Amygdala (tissue), 56 donors: ENCODE measurements at regions not wholly inside any gene's neighbourhood (a gene's known extent, or its start where the extent isn't known, plus 50 kb on each side); places are given as distances from the start of the nearest gene placed in this dataset.

Experiments
- DNase-seq, 56 donors: peaks; one replicate each; lab custom pipeline; 2025; lab: John Stamatoyannopoulos, UW

DNA sequence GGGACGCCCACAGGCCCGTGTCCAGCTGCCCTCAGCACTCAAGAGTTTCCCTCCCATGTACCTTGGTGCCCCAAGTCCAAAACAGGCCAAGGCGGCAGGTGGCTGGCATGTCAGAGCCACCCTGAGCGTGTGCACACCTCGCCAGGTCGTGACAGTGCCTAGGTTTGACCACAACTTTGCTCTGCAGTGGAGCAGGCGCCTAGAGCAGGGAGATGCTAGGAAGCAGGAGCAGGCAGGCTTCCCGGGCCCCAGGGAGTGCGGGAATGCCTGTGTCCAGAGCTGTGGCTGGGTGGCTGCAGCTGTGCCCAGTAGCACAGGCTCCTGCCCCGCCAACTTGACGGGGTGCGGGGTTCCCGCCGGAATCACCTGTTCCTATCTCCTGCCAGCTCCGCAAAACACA lies 380.8 kb upstream of the IMPG1 start:
- DNase-seq, result no peak

DNA sequence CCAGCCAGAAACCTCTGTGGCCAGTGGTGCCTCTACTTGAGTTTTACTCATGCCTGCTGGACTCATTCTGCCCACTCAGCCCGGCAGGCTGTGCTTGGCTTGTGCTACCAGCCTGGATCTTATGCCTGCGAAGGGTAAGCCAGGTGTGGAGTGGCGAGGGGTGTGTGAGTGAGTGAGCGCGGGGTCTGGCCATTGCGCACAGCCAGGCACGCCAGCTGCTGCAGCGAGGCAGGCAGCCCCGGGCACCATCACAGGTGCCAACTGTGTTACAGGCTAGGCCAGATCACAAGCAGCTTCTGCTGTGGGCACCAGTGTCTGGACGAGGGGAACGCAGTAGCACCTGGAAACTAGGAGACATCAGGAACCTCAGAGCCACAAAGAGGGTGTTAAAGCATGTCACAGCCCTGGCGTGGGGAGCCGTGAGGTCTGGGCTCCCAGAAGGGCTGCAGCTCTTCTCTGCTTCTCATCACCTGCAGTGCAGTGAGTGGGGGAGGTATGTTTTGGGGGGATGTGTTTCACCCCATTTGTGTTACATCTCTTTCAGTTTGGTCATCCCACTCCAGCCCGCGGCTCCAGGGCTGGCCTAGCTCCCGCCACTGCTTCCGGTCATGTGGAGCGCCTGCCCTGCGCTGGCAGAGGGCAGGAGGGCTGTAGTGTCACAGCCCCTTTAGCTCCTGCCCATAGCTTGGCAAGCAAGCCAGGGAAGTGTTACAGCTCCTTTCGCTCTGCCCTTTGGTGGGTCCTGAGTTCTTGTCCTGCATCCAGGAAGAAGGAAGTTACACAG lies 379.7 kb upstream of the IMPG1 start:
- no peak for DNase-seq

DNA sequence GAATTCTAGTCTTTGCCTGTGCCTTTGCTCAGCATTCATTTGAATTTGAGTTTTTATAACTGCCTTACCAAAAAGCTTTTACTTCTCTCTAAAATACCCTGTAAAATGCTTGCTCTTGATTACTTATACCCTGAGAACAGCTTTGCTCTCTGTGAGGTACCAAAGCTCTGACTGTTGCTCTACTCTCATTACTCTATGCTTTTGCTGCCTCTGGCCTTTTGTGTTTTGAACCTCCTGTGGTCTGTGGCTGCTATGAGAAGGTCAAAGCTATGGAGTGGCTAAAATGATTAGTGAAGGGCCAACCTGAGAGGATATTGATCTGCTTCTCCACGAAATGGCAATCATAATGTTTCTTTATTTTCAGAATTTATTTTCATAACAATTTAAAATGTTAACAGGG lies 375.6 kb upstream of the IMPG1 start:
- DNase-seq, result no peak

DNA sequence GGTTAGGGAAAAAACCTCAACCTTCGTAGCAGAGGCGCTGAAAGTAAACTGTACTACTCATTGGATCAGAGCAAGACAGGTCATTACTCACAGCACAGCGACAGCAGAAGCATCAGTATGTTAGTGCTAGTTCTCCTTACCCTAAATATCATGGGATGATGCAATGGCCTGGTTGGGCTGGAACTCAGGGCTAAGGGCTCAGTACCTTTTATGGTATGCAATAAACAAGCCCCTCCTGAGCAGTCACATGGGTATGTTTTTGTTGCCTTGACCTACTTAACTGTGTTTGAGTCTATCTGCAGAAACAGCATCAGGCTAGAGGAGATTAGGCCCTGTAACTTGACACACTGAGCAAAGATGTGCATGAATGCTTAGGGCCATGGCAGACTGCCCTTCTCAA lies 369.4 kb upstream of the IMPG1 start:
- no peak for DNase-seq

DNA sequence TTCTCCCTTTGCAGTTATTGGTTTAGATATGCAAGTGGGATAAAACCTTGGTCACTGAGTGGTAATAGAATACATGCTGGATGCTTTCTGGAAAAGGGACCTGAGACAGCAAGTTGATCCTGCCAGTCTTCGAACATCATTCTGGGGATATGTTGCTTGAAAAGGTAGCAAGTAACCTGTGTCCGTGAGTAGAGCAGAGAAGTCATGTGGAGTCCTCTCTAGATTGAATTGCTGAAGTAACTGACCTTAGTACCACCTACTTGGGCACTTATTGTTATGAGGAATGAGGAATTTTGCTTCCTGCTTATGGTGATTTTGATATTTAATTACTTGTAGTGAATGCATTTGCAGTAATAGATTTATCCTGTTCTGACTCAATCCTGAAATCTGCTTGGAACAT lies 367.3 kb upstream of the IMPG1 start:
- no peak for DNase-seq

DNA sequence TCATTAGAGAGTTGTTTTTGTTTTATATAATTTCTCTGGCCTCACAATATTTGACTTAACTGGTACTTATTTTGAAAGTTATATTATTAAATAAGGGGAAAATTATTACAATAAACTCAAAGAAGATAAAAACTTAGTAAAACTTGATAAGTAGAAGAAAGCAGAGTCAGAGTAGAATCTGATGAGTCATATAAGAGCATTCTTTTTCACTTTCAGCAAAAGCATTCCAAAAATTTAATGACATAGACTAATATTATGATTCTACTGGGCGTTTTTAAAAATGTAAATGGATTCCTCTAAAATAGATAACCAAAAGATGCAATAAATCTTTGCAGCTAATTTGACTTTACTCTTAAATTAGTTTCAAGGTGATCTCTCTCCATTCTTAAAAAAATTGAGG lies 366.3 kb upstream of the IMPG1 start:
- no peak for DNase-seq

DNA sequence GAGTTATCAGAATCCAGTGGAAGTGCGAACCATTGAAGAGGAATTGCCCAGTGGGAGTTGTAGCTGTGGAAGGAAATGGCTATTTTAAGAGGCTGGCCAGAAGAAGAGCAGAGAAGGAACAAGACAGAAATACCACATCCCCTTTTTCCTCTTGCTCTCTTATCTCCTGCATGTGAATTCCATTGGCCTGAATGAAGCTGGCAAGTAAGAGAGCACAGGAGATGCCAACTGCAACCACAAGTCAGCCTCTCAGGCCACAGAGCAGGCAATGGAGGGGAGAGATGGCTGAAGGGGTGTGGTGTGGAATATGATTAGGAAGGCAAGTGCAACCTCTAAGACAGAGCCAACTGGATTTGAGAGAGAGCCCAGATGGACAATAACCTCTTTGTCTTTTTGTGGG lies 362.7 kb upstream of the IMPG1 start:
- DNase-seq, result no peak

DNA sequence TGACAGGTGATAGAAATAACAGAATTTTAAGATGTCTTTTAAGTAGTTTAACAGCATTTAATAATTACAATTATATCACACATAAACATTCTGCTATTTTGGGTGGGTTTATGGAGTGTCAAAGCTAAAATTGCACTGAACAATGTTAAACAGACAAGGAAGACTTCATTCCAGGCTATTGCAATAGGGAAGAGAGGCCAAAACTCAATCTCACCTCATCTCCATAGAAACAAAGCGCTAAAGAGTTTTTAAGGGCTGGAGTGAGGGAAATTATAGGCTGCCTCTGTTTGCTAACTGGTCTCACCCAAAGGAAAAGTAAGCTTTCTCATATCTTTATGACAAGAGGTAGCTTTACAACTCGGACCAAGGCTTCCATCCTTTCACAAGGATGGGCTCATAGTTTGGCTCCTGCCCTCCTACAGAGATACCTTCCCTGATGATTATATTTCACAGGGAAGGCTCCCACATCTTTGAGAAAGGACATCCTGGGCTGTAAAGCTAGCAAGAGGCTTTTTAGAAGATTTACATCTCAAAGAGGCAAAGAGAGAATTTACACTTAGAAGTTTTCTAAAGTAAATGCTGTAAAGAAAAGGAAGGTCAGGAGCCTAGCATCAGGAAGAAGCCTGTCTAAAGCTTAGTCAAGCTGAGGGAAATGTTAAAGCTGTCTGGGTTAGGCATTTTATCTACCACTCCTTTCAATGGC lies 350.2 kb upstream of the IMPG1 start:
- no peak for DNase-seq

DNA sequence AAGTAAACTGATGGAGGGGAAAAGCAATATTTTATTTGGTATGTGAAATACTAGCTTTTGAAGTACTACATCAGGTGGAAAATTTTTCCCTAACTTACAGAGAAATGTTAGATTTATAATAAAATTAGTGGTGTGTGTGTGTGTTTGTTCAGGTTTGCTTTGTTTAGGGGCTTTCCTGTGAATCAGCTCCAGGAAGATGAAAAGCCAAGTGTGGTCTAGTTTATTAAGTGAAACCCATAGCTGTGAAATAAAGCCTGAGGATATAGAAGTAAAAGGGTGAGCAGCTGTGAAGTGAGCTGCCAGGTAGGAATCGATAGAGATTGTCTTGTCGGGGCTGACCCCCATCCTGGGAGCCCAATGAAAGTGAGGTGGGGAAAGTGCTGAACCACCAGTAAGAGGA lies 347.6 kb upstream of the IMPG1 start:
- DNase-seq, result no peak

DNA sequence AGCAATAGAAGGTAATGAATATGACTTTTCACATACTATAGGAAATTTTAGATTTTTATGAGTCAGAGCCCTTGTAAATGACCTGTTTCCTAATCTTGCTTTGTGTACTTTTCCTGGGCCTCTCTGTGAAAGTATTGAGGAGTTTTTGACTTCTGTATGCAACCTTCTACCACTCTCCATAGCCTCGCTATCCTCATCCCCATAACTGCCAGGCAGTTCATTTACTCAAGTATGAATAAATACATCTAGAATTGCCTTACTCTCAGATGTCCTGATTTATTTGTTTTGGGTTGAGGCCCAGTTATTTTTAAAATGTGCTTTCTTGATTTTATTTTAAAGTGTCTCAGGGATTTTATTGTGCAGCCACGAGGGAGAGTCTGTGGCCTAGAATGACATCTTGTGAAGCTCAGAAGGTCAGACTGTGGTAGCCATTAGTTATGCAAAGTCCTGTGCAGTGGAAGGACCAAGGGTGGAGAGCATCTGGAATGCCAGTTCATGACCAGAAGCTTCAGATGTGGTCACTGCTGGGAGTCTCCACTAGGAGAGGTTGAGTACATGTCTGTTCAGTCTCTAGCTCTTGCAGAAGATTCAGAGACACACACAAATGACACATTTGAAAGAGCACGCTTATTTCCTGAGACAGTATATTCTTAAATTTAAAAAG lies 346.2 kb upstream of the IMPG1 start:
- DNase-seq, result no peak

DNA sequence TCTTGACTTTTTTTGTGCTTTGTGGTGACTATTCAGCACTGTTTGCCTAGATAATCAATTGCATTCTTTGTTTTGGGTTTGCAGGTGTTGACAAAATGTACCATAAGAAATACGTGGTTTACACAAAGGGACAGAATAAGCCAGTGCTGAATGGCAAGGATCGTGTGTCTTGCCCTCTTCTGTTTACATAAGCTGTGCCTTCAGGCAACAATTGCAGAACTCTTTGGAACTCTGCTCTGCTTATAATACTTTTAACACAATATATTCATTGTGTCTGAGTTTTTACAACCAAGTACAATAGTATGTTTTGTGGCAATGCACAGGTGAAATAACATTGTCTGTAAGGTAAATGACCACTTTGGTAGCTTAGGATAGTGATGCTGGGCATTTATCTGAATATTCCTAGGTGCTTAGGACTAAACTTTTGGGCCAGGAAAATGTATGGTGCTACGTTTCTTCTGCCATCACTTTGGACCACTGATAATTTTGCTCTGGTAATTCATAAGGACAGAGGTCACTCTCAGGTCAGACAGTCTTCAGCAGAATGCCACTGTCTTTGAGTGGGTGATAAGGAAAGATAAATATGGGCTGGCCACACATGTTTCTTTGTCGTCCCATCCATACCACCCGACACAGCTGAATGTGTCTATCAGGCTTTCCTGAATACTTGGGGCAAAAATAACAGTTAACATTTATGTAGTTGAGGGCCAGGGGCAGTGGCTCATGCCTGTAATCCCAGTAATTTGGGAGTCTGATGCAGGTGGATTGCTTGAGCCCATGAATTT lies 344.6 kb upstream of the IMPG1 start:
- DNase-seq, result no peak

DNA sequence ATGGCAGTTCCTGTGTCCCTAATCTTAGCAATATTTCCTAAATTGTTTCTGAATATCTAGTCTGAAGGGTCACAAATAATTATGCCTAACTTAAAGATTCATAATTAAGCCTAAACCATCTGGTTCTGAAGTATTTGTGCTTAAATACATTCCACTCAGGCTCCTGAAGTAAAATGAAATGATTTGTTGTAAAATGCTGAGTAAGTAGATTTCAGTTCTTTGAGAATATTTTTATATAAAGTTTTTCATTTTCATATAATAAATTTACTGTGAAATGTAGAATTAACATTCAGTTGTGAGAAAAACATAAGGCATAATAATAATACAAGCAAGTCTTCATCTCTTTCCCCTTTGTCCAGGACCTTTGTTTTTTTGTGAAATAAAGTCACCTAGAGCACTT lies 330.6 kb upstream of the IMPG1 start:
- DNase-seq, result no peak

DNA sequence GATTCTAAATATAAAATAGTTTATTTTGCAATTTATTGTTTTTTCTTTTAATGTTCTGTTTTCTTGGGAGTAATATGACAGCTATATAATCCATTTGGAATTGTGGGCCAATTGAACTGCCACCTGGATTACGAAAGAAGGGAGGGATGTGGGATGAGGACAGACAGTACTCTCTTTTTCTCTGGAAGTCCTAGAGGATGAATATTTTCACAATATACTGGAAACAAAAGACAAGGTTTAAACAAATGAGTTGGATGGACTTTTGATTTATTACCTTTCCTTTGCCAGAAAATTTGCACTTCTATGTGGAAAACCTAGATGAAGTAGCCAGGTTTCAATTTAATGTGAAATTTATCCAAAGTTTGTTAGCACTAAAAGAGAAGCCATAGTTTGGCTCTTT lies 325.5 kb upstream of the IMPG1 start:
- DNase-seq, result no peak

DNA sequence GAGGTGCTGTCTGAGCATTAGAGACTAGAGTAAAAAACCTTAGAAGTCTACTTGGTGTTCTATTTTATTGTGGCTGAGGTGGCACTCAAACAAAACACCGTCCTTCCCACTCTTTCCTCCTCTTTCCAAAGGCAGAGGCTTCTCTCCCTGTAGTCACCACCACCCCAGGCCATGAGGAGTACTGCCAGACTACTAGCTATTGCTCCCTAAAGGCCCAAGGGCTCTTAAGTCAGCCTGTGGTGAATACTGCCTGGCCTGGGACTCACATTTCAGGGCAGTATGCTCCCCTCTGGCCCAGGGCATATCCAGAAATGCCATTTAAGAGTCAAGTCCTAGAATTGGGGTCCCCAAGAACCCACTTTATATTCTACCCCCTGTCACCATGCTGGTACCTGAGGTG lies 309.7 kb upstream of the IMPG1 start:
- DNase-seq, result no peak

DNA sequence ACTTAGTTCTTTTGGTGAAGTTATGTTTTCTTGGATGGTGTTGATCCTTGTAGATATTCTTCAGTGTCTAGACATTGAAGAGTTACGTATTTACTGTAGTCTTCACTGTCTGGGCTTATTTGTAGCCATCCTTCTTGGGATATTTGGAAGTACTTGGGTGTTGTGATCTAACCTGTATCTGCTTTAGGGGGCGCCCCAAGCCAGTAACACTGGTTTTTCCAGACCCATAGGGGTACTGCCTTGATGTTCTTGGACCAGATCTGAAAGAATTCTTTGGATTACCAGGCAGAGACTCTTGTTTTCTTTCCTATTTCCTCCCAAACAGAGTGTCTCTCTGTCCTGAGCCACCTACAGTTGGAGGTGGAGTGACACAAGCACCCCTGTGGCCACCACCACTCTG lies 309.1 kb upstream of the IMPG1 start:
- no peak for DNase-seq

DNA sequence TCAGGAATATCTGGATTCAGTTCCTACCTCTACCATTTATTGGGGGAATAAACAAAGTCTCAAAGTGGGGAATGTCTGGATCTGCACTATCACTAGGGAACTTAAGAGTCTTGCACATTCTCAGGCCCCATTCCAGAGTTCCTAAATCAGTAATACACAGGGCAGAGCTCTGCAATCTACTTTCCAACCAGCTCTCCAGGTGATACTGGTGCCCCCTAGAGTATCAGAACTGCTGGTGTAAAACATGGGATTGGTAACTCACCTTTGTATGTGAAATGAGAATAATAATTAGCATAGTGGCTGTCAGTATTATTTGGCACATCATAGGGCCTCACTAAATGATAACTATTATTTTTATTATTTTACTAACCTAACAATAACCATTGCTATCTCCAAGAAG lies 278.8 kb upstream of the IMPG1 start:
- no peak for DNase-seq

DNA sequence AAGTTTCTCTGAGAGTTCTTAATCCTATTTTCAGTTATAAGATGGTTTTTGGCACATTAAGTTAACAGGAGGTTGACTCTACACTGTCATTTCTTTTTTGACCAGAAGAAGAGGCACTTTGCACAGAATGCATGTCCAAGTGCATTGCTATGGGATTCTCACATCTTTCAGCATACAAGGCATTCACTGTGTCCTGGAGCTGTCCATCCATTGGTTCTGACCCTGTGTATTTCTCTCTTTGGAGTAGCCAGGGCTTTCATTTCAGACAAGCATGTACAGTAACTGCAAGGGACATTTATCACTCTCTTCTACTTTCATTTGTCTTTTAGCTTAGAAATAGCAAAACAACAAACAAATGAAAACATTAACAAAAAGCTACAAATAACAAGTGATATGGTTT lies 275.1 kb upstream of the IMPG1 start:
- no peak for DNase-seq

DNA sequence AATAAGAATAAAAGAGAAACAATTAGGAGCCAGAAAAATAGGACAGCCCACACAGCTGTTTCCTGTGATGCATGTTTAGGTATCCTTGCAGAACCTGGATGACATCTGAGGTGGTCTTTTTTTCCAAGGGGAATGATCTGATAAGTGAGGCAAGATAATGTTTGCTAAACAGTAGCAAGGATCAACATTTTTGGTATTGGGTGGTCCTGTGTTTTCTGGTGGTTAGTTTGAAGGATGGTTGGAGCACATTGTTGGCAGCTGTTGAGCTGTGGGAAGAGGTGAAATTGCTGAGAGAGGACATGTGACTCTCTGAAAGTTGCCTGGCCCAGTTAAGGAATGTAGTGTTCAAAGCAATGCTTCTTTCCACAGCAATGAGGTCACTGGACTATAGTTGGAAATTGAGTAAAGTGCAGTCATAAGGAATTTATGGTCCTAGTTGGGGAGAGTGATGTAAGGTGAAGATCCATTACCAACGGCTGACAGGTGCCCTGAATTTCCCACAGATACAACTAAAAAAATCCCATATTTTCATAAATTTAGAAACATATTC lies 270.2 kb upstream of the IMPG1 start:
- no peak for DNase-seq

DNA sequence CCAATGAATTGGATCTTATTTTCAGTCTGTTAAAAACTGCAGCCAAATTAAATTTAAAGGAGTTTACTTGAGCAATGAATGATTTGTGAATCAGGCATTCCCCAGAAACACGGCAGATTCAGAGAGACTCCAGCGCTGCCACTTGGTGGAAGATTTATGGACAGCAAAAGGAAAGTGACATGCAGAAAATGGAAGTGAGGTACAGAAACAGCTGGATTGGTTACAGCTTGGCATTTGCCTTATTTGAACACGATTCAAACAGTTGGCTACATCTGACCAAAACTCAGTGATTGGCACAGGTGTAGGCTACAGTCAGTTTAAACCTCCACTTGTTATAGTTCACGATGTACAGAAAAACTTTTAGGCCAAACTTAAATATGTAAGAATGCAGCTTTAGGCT lies 257.6 kb upstream of the IMPG1 start:
- DNase-seq, result no peak

DNA sequence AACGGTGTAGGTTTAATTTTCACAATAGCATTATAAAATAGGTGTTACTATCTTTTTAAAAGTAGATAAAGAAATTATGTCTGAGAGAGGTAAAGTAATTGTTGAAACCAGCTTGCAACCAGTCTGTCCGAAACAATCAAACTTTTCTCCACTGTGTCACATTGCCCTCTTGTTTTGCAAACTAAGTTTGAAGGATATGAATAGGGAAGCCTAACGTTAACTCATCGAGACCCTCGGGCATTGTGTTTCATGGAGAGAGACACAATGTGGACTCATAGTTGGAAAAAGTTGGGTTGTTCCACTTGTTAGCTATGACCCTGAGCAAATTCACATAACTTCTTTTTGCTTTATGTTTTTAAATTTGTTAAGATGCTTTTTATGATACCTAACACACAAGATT lies 254.4 kb upstream of the IMPG1 start:
- no peak for DNase-seq
